GM12878 (cell line): ENCODE measurements at regions not wholly inside any gene's neighbourhood (a gene's known extent, or its start where the extent isn't known, plus 50 kb on each side); places are given as distances from the start of the nearest gene placed in this dataset.

Source experiments
- NRF1 ChIP-seq: conservative IDR thresholded peaks from 2 replicates; pipeline ENCODE4 v1.6.1; 2011; ENCODE audit warnings: mild to moderate bottlenecking, low read depth, low read length, improper control_type of control experiment
- SRF ChIP-seq, 2 experiments: IDR thresholded peaks; 2 replicates each; pipeline ENCODE4 v1.6.1; 2011; ENCODE audit warnings: low read depth in 2 of 2, low read length in 2 of 2, mild to moderate bottlenecking in 1 of 2, moderate library complexity in 1 of 2
- TF ChIP-seq, protein P1 (sequence below), 3 experiments: IDR thresholded peaks in 2 of 3; conservative IDR thresholded peaks in 1 of 3; 2 replicates each; pipeline ENCODE4 v1.5.1; 2011; ENCODE audit warnings: low read depth in 3 of 3, low read length in 3 of 3, mild to moderate bottlenecking in 3 of 3, control low read depth in 2 of 3, moderate library complexity in 2 of 3, inconsistent platforms in 1 of 3, mixed read lengths in 1 of 3; ENCODE audit not compliant: control insufficient read depth in 2 of 3, insufficient read depth in 1 of 3; ENCODE audit errors: extremely low read depth in 1 of 3
- TF ChIP-seq, protein P2 (sequence below): IDR thresholded peaks from 2 replicates; pipeline ENCODE4 v1.6.1; 2012; ENCODE audit warnings: low read depth, low read length, improper control_type of control experiment

DNA sequence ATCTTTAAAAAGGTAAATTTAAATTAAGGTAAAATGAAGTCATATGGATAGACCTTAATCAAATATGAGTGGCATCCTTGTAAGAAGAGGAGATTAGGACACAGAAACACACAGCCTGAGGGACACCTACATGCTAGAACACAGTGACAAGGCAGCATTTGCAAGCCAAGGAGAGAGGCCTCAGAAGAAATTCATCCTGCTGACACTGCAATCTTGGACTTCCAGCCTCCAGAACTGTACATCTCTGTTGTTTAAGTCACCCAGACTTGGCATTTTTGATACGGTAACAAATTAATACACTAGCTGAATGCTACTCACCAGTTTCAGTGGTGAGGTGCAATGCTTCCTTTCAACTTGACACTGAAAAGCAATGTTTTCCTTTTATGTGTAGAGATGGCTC is 305.0 kb downstream of the TDRD15 start:
- TF ChIP-seq, protein P1, sequence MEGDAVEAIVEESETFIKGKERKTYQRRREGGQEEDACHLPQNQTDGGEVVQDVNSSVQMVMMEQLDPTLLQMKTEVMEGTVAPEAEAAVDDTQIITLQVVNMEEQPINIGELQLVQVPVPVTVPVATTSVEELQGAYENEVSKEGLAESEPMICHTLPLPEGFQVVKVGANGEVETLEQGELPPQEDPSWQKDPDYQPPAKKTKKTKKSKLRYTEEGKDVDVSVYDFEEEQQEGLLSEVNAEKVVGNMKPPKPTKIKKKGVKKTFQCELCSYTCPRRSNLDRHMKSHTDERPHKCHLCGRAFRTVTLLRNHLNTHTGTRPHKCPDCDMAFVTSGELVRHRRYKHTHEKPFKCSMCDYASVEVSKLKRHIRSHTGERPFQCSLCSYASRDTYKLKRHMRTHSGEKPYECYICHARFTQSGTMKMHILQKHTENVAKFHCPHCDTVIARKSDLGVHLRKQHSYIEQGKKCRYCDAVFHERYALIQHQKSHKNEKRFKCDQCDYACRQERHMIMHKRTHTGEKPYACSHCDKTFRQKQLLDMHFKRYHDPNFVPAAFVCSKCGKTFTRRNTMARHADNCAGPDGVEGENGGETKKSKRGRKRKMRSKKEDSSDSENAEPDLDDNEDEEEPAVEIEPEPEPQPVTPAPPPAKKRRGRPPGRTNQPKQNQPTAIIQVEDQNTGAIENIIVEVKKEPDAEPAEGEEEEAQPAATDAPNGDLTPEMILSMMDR (IDR thresholded peaks at IDR 0.05 in 2 of 3, conservative IDR thresholded peaks at IDR 0.05 in 1 of 3; ENCODE audit: control insufficient read depth in 2 of 3, extremely low read depth in 1 of 3, insufficient read depth in 1 of 3, low read depth in 3 of 3, low read length in 3 of 3), result no peak
- TF ChIP-seq, protein P2, sequence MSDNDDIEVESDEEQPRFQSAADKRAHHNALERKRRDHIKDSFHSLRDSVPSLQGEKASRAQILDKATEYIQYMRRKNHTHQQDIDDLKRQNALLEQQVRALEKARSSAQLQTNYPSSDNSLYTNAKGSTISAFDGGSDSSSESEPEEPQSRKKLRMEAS, result no peak
- TF ChIP-seq NRF1 (no peak), SRF (IDR thresholded peaks at IDR 0.05; ENCODE audit: low read depth in 2 of 2, low read length in 2 of 2) (no peak)
